OCI-LY3 (cell line): ENCODE measurements at regions not wholly inside any gene's neighbourhood (a gene's known extent, or its start where the extent isn't known, plus 50 kb on each side); places are given as distances from the start of the nearest gene placed in this dataset.

Source experiments
- H2AFZ ChIP-seq: fragments of 200-600, 300-600 bp; shearing (Covaris generic); 2 replicates; pipeline ENCODE4 v1.6.0; 2014; ENCODE audit warnings: antibody characterized with exemption, low read depth, low read length
- H3K27ac ChIP-seq: fragments of 200-600, 300-600 bp; sonication (generic); 2 replicates; pipeline ENCODE4 v1.5.1; 2014; ENCODE audit warnings: mild to moderate bottlenecking, low read length, moderate library complexity, mixed read lengths
- H3K27me3 ChIP-seq: fragments of 200-600, 300-600 bp; sonication (generic); 2 replicates; pipeline ENCODE4 v1.6.1; 2014; ENCODE audit warnings: low read depth, low read length, mixed read lengths
- H3K36me3 ChIP-seq: fragments of 200-600, 300-600 bp; sonication (generic); replicated peaks from 2 replicates; pipeline ENCODE3; 2014; ENCODE audit warnings: low read depth, low read length, mixed read lengths
- H3K4me1 ChIP-seq: fragments of 300-600, 200-600 bp; sonication (generic); 2 replicates; pipeline ENCODE4 v1.6.1; 2014; ENCODE audit warnings: low read length, mixed read lengths
- H3K4me2 ChIP-seq: fragments of 200-600, 300-600 bp; sonication (generic); 2 replicates; pipeline ENCODE4 v1.6.1; 2014; ENCODE audit warnings: low read length, mixed read lengths
- H3K4me3 ChIP-seq: fragments of 300-600, 200-600 bp; sonication (generic); 2 replicates; pipeline ENCODE4 v1.5.1; 2014; ENCODE audit warnings: antibody characterized with exemption, mild to moderate bottlenecking, low read length, moderate library complexity
- H3K79me2 ChIP-seq: fragments of 300-600, 200-600 bp; shearing (Covaris generic); 2 replicates; pipeline ENCODE4 v1.6.1; 2014; ENCODE audit warnings: mild to moderate bottlenecking, low read length, mixed read lengths
- H3K9ac ChIP-seq: fragments of 300-600, 200-600 bp; shearing (Covaris generic); 2 replicates; pipeline ENCODE4 v1.6.0; 2014; ENCODE audit warnings: mild to moderate bottlenecking, low read length, moderate library complexity
- H3K9me3 ChIP-seq: fragments of 200-600, 300-600 bp; shearing (Covaris generic); 2 replicates; pipeline ENCODE4 v1.6.1; 2014; ENCODE audit warnings: low read length, mixed read lengths; ENCODE audit not compliant: insufficient read depth
- H4K20me1 ChIP-seq: fragments of 200-600, 300-600 bp; sonication (generic); 2 replicates; pipeline ENCODE4 v1.6.1; 2016; ENCODE audit warnings: low read length, mixed read lengths; ENCODE audit not compliant: insufficient read depth
- CTCF ChIP-seq: fragments of 200-600, 300-600 bp; sonication (generic); IDR thresholded peaks from 2 replicates; pipeline ENCODE4 v1.5.1; 2014; ENCODE audit warnings: antibody characterized with exemption, low read length, low read depth
- EZH2phosphoT487 ChIP-seq: fragments of 200-600 bp; shearing (Covaris generic); IDR thresholded peaks from 2 replicates; pipeline ENCODE4 v1.6.1; 2018; ENCODE audit warnings: antibody characterized with exemption, mixed run types, low read depth

DNA sequence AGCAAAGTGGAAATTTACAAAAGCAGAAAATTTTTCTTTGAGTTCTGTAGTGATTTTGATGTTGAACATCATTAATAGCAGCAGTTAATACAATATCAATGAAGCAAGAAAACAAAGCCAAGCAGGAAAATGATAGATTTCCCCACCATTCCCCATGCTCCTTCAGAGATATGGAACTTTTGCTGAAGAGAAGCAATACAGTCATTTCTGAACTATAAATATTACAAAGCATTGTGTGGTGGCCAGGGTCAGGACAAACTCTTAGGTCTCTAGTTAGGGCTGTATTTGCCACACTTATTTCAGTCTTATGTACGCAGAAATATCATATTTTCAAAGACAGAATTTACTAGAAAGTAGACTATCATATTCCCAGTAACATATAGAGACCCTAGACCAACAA, 88.8 kb upstream of the P3H2 start:
- Histone ChIP-seq H3K79me2 (no peaks in the 10 kb centered on the region), H3K4me3 (no peak overlapping the region), H3K36me3 (no peaks in the 10 kb centered on the region), H3K27ac (no peak overlapping the region), H3K9ac (no peak overlapping the region), H3K9me3 (0 out of 2 replicates have a peak, but pooled peaks cover 2% of the 10 kb centered on the region), H2AFZ (no peak overlapping the region), H3K4me2 (peak overlapping the region; percentile 10), H4K20me1 (no peaks in the 10 kb centered on the region), H3K4me1 (peaks cover 60% of the 10 kb centered on the region), H3K27me3 (no peaks in the 10 kb centered on the region)
- TF ChIP-seq EZH2phosphoT487 = no peak
- TF ChIP-seq CTCF = no peak

DNA sequence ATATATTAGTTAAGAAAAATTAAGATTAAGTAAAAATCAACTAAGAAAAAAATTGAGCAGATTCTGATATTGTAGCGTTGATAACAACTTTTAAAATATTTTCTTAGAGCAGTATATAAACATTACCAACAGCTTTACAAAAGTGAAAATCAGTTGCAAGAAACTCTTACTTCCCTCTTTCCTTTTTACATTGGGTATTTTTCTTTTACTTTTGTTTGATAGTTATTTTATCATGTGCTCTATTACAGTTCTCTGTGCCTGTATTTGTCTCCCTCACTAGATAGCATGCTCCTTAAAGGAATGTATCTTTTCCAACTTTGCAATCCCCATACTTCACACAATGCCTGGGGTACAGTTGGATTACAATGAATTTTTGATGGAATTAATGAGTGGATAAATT, 87.5 kb upstream of the P3H2 start:
- Histone ChIP-seq H4K20me1 (no peaks in the 10 kb centered on the region), H3K79me2 (no peaks in the 10 kb centered on the region), H2AFZ (no peak overlapping the region), H3K4me3 (peak overlapping the region; percentile 56), H3K36me3 (no peaks in the 10 kb centered on the region), H3K4me2 (peak overlapping the region; percentile 77), H3K27ac (peak overlapping the region; percentile 64), H3K4me1 (peaks cover 60% of the 10 kb centered on the region), H3K9me3 (0 out of 2 replicates have a peak, but pooled peaks cover 2% of the 10 kb centered on the region), H3K9ac (peak overlapping the region; percentile 37; the same call in 1 of the 2 replicates), H3K27me3 (no peaks in the 10 kb centered on the region)
- TF ChIP-seq EZH2phosphoT487 (no peak), CTCF (no peak)

- Histone ChIP-seq H3K36me3 (no peaks in the 10 kb centered on the region), H3K4me1 (peaks cover 59% of the 10 kb centered on the region), H3K79me2 (no peaks in the 10 kb centered on the region), H3K9me3 (no peaks in the 10 kb centered on the region), H3K4me2 (peak overlapping the region; percentile 52), H3K27ac (peak overlapping the region; percentile 80), H3K27me3 (no peaks in the 10 kb centered on the region), H3K4me3 (peak overlapping the region; percentile 11; the same call in 1 of the 2 replicates), H3K9ac (peak overlapping the region; percentile 15; the same call in 1 of the 2 replicates), H2AFZ (no peak overlapping the region), H4K20me1 (no peaks in the 10 kb centered on the region)
- TF ChIP-seq CTCF (no peak), EZH2phosphoT487 (no peak)
Measured at GRCh38 chr3:190205739-190206138, 85.0 kb upstream of the P3H2 start.

GRCh38 chr3:190204200-190204599, 83.5 kb upstream of the P3H2 start:
- Histone ChIP-seq H2AFZ (no peak overlapping the region), H3K4me3 (no peak overlapping the region), H3K9me3 (no peaks in the 10 kb centered on the region), H3K36me3 (no peaks in the 10 kb centered on the region), H3K79me2 (no peaks in the 10 kb centered on the region), H3K4me2 (no peak overlapping the region), H3K27me3 (no peaks in the 10 kb centered on the region), H3K4me1 (peaks cover 44% of the 10 kb centered on the region), H3K9ac (no peak overlapping the region), H3K27ac (no peak overlapping the region), H4K20me1 (no peaks in the 10 kb centered on the region)
- TF ChIP-seq CTCF (no peak), EZH2phosphoT487 (no peak)
